ENCODE measurements at regions not wholly inside any gene's neighbourhood (a gene's known extent, or its start where the extent isn't known, plus 50 kb on each side); places are given as distances from the start of the nearest gene placed in this dataset.
"Not testable (repeated sequence)": the region's sequence is repeated elsewhere in the genome, so short reads cannot be mapped to it uniquely, and the experiment has no call there.

- DNase-seq (ENCODE audit: low read depth in 1 of 2, low spot score in 1 of 2): no peak
Measured at GRCh38 chr5:174616036-174616435, 108.3 kb upstream of the MSX2 start.

- no peak for DNase-seq (ENCODE audit: low read depth in 1 of 2, low spot score in 1 of 2)
Measured at GRCh38 chr5:174617285-174617684, 107.1 kb upstream of the MSX2 start.

- no peak for DNase-seq (ENCODE audit: low read depth in 1 of 2, low spot score in 1 of 2)
Measured at GRCh38 chr5:174617910-174618309, 106.5 kb upstream of the MSX2 start.

- DNase-seq (ENCODE audit: low read depth in 1 of 2, low spot score in 1 of 2): no peak
Measured at GRCh38 chr5:174618589-174618988, 105.8 kb upstream of the MSX2 start.

GRCh38 chr5:174622067-174622466 lies 102.3 kb upstream of the MSX2 start:
- no peak for DNase-seq (ENCODE audit: low read depth in 1 of 2, low spot score in 1 of 2)

GRCh38 chr5:174623018-174623417 lies 101.4 kb upstream of the MSX2 start:
- DNase-seq (ENCODE audit: low read depth in 1 of 2, low spot score in 1 of 2): no peak

- no peak for DNase-seq (ENCODE audit: low read depth in 1 of 2, low spot score in 1 of 2)
Measured at GRCh38 chr5:174623433-174624019, 100.9 kb upstream of the MSX2 start.

GRCh38 chr5:174624733-174625522 lies 99.5 kb upstream of the MSX2 start:
- no peak for DNase-seq (ENCODE audit: low read depth in 1 of 2, low spot score in 1 of 2)

- DNase-seq (ENCODE audit: low read depth in 1 of 2, low spot score in 1 of 2): no peak
Measured at GRCh38 chr5:174625591-174626350, 98.6 kb upstream of the MSX2 start.

- DNase-seq (ENCODE audit: low read depth in 1 of 2, low spot score in 1 of 2): no peak
Measured at GRCh38 chr5:174626369-174626920, 97.9 kb upstream of the MSX2 start.

- DNase-seq (ENCODE audit: low read depth in 1 of 2, low spot score in 1 of 2): no peak
Measured at GRCh38 chr5:174636094-174636493, 88.3 kb upstream of the MSX2 start.

- DNase-seq (ENCODE audit: low read depth in 1 of 2, low spot score in 1 of 2): no peak
Measured at GRCh38 chr5:174642816-174643405, 81.5 kb upstream of the MSX2 start.

- no peak for DNase-seq (ENCODE audit: low read depth in 1 of 2, low spot score in 1 of 2)
Measured at GRCh38 chr5:174644436-174644835, 79.9 kb upstream of the MSX2 start.

GRCh38 chr5:174644923-174645322 lies 79.5 kb upstream of the MSX2 start:
- DNase-seq (ENCODE audit: low read depth in 1 of 2, low spot score in 1 of 2): no peak

- no peak for DNase-seq (ENCODE audit: low read depth in 1 of 2, low spot score in 1 of 2)
Measured at GRCh38 chr5:174645677-174646076, 78.7 kb upstream of the MSX2 start.

GRCh38 chr5:174648618-174649017 lies 75.8 kb upstream of the MSX2 start:
- DNase-seq (ENCODE audit: low read depth in 1 of 2, low spot score in 1 of 2): not testable (repeated sequence)

GRCh38 chr5:174649391-174649790 lies 75.0 kb upstream of the MSX2 start:
- no peak for DNase-seq (ENCODE audit: low read depth in 1 of 2, low spot score in 1 of 2)

GRCh38 chr5:174654442-174654841 lies 69.9 kb upstream of the MSX2 start:
- no peak for DNase-seq (ENCODE audit: low read depth in 1 of 2, low spot score in 1 of 2)

GRCh38 chr5:174655351-174655750 lies 69.0 kb upstream of the MSX2 start:
- no peak for DNase-seq (ENCODE audit: low read depth in 1 of 2, low spot score in 1 of 2)

- no peak for DNase-seq (ENCODE audit: low read depth in 1 of 2, low spot score in 1 of 2)
Measured at GRCh38 chr5:174664180-174664850, 60.1 kb upstream of the MSX2 start.

- DNase-seq (ENCODE audit: low read depth in 1 of 2, low spot score in 1 of 2): no peak
Measured at GRCh38 chr5:174665347-174665746, 59.0 kb upstream of the MSX2 start.

Data from stimulated activated CD4-positive, alpha-beta T cell treated with anti-CD3 and anti-CD28 coated beads, Interleukin-15, amount 100 ng/mL, for 1 hour (primary cell).